NCI-H1105 (cell line): ENCODE measurements at regions not wholly inside any gene's neighbourhood (a gene's known extent, or its start where the extent isn't known, plus 50 kb on each side); places are given as distances from the start of the nearest gene placed in this dataset.
"Not testable (repeated sequence)": the region's sequence is repeated elsewhere in the genome, so short reads cannot be mapped to it uniquely, and the experiment has no call there.

Experiments used
- DNase-seq: peaks from one replicate; lab custom pipeline; 2025; lab: John Stamatoyannopoulos, UW

GRCh38 chr17:45554479-45554878, 64.0 kb upstream of the PLEKHM1 start:
- not testable (repeated sequence) for DNase-seq

- not testable (repeated sequence) for DNase-seq
These were observed 68.3 kb upstream of the PLEKHM1 start for GRCh38 chr17:45558821-45559220.

DNA sequence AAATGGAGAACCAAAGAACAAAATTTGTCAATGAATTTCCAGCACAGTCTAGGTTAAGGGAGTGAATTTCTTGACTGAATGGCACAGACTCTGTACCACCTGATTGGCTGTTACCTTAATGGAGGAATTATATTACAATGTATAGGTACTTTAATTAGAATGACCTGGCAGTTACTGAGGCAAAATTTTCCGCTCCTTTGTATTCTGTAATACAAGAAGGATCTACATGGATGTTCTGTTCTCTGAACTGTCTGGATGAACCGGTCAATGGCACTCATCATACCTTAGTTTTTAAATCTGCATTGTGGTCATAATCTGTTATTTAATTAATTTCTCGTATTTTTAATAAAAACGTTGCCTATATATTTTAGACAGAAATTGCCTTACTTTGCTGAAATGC, 72.3 kb upstream of the PLEKHM1 start:
- not testable (repeated sequence) for DNase-seq

- not testable (repeated sequence) for DNase-seq
These were observed 72.8 kb upstream of the PLEKHM1 start for GRCh38 chr17:45563283-45563682.

DNA sequence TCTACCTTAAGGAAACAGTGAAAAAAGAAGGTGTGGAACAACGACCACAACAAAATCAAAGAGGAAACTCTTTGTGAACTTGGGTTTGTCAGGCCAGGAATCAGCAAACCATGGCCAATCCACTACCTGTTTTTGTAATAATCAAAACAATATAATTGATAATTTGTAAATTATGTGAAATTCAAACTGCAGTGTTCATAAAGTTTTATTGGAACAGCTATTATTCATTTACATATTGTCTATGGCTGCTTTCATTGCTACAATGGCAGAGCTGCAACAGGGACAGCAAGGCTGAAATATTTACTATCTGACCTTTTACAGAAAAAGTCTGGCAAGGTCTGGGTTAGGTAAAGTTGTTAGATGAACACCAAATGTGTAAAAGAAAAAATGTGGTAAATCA, 77.8 kb upstream of the PLEKHM1 start:
- DNase-seq: not testable (repeated sequence)

GRCh38 chr17:45573326-45573725, 82.8 kb upstream of the PLEKHM1 start:
- not testable (repeated sequence) for DNase-seq

DNA sequence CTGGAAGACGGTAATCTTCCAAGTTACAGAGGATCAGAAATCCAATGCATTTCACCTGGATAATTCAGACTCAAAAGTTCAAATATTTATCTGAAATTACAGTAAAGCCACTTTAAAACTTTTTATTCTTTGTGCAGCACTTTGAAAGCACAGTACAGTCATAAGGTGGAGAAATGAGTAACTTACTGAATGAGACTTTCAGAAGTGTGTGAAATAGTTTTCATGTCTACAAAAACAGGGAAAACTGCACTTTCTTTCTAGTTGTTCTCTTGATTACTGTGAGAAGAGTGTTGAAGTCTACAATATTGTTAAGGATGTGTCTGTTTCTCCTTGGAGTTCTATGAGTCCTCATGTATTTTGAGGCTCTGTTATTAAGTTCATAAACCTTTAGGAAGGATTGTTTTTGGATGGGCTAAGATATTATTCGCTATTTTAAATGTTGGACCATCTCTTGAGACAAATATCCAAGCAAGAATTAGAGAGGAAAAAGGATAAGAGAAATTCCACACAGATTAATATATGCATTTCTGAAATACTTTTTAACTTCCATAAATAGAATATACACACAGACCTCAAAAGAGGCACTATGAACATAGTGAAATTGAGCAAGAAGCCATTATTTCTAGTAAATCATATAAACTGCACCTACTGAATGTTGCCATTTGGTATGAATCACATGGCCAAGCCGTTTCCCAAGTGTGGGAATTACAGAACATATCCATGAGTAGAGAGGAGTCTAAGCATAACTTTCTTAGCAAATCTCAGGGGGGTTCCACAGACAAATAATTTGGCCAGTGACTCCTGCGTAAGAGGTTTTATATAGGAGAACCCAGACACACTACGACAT, 83.6 kb upstream of the PLEKHM1 start:
- no peak for DNase-seq

DNA sequence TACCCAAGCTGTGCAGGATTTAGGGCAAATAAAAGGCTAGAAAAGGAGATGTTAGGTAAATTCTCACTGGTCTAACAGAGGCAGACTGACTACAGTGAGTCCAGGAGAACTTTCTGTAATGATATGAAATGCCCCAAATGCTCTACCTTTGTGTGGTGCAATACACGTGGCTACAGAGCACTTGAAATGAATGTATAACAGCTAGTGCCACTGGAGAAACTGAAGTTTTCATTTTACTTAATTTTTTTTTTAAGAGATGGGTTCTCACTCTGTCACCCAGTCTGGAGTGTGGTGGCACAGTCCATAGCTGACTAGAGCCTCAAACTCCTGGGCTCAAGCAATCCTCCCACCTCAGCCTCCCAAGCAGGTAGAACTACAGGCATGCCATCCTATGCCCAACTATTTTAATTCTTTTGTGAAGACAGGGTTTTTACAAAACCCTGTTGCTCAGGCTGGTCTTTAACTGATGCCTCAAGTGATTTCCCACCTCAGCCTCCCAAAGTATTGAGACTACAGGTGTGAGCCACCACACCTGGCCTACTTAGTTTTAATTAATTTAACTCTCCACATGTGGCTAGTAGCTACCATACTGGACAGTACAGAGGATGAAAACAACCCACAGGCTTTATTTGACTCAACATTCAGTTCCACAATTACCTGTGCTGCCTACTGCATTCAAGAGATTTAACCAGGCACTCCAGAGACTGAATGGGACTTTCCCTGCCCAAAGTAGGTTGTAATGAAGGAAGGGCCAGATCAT, 84.8 kb upstream of the PLEKHM1 start:
- no peak for DNase-seq

DNA sequence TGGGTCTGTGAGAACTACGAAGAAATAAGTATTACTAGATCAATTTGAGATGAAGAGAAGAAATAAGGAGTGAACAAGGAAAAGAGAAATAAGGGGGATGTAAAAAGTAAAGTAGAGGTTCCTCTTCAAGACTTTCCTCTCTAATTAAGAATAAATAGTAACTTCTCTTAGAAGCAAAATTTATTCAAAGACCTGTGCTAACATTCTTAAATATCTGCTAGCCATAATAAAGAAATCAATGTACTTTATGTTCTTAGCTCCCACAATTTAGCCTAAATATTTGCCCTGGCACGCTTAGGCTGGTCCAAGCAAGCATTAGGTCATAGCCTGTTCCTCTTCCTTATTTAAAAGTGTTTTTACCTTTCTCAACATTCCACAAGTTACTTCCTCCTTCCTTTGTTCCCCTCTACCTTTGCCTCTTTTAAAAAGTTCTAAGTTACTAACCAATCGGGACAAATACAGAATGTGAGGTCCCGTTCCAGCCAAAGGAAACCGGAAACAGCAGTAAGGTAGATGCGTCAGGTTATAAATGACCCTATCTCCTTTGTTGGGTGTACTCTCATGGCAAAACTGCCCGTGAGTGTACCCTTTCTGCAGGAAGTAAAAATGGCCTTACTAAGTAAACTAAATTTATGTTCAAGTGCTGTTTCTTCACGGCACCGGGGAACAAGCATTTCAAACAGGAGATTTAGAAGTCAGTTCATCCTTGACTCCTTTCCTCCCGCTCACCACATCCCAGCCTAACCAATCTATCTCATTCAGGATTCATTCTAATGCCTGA, 86.2 kb upstream of the PLEKHM1 start:
- not testable (repeated sequence) for DNase-seq

GRCh38 chr17:45577571-45578279, 87.2 kb upstream of the PLEKHM1 start:
- no peak for DNase-seq

GRCh38 chr17:45578516-45579455, 88.3 kb upstream of the PLEKHM1 start:
- no peak for DNase-seq

DNA sequence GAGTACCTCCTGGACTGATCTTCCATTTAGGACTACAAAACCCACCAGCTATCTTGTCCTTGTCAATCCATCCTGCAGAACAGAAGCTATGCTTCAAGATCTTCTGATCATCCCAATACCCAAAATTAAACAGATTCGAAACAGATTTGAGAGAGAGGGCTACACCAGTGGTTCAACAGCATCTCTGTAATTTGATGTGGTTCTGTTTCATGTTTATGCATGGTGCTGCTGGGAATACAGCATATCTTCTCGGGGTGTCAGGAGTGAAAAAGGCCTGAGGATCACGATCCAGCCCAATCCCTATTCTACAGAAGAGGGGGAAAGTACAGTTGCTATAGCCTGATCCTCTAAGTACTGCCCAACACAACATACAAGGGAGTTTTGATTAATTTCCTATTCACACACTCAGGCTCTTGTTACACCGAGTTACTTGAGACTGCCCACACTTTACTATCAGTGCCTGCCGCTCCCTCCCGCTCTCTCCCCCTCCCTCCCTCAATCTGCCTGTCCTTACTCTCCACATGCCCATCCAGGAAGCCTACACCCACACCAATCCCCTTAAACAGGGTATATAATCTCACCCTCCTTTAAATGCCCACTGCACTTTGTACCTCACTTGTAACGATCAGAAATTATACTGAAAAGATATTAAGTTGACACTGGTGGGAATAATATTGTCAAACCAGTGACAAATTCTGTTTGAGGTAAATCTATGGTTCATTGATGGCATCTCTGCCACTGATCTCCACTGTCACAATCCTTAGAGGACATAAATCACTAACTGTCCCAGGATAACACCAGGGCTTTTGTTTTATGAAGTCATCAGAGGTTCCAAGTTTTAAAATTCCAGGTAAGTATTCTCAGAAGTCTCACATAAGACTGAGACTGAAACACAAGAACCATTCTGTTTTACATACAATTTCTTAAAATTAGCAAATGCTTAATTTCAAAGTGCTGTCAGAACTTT, 89.3 kb upstream of the PLEKHM1 start:
- no peak for DNase-seq

DNA sequence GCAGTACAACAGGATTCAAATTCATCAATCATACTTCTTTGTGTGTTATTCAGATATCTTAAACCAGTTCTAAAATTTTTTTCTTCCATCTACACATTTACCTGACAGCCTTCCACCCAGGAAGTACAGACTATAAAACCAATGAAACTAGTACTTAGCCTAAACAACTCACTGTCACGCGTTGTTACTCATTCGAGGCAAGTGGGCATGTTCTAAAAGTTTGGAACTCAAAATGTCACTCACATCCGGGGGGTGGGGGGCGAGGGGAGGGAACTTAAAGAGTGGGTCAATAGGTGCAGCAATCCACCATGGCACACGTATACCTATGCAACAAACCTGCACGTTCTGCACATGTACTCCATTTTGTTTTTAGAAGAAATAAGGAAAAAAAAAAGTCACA, 90.4 kb upstream of the PLEKHM1 start:
- no peak for DNase-seq

DNA sequence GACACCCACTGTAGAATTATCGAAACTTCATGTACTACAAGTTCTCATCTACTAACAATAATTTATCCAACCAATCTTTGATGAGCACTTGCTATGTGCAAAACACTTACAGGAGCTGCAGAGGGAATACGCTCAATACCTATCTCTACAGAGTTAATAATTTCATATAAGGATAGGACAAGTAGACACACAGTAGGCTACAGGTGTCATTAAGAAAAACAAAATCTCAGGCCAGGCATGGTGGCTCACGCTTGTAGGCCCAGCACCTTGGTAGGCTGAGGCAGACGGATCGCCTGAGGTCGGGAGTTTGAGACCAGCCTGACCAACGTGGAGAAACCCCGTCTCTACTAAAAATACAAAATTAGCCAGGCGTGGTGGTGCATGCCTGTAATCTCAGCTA, 91.3 kb upstream of the PLEKHM1 start:
- no peak for DNase-seq

DNA sequence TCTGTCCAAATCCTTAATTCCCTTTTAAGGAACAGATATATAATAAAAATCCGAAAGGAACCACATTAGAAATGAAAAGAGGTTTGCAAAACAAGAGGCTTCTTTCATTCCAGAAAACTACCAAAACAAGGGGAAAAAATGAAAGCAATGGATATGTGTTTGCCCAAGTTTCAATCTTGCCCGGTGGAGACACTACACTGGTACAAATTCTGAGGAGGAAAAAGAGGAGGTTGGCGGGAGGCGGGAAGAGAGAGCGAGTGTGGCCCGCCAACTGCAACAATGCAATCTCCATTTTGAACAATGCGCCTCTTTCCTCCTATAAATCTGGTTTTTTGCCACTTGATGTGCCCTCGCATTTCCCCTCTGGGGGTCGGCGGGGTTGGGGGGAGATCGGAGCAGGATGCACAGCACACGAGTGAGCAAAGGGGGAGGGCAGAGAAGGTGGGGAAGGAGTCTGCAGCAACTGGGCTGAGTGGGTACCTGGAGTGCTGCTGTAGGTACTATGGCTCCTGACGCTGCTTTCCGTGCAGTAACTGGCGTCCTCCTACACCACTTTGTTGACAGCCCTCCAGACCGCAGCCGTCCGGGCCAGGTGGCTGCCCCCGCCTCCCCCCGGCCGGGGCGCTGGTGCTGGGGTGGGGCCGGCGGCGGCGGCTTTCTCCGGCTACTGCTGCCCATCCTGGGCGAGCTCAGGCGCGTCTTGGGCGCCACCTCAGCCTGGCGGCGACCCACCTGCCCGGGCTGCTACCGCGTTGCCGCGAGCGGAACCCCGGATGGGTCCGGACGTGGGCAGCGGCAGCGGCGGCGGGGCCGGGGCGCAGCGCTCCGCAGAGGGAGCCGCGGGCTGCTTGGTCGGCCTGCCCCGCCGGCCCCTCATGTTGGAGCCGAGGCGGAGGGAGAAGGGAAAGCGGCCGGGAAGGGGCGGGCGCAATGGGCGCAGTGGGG, 93.8 kb upstream of the PLEKHM1 start:
- DNase-seq: no peak

DNA sequence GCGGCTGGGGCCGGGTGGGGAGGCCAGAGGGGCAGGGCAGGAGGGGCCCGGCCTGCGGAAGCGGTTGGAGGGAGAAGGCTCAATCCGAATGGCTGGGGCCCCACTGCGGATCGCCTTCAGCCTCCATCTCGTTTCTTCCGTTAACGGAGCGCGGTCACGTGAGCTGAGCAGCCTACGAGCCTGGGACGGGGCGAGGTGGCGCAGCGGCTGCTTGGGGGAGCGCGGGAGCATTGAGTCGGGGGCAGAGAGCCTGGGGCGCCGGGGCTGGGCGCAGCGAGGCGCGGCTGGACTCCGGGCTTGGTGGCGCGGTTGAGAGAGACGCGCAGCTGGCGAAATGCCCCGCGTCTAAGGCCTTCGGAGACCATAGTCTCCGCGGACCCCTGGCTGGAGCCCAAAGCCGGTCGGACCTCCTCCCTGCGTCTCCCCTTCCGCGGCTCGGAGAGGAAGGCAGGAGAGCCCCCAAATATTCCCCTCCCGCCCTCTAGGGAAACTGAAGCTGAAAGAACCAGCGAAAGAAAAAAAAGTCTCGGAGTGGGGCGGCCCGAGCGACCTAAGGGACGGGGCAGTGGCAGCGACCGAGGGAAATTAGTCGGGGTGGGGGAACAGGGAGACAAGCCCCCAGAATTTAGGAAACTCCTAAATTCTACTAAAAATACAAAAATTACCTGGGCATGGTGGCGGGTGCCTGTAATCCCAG, 94.7 kb upstream of the PLEKHM1 start:
- not testable (repeated sequence) for DNase-seq

- not testable (repeated sequence) for DNase-seq
These were observed 95.5 kb upstream of the PLEKHM1 start for GRCh38 chr17:45585794-45586650.
